ENCODE measurements at regions not wholly inside any gene's neighbourhood (a gene's known extent, or its start where the extent isn't known, plus 50 kb on each side); places are given as distances from the start of the nearest gene placed in this dataset.

DNA sequence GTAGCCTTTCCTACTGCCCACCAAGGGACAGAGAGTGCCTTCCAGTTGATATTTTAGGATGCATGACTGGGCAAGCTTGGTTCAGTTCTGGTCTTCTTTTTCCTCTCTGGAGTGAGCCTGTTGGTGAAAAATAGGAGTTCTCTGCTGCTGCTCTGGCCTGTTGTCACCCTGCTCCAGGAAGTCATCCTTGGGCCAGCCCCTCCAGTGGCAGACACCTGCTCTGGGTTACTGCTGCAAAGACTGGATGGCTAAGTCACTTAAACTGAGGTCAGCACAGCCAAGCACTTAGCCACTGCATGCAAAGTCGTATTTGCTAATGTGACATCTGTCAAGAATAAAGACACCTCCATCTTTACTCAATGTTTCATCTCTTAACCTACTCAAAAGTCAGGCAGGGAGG, 219.6 kb upstream of the ID2 start:
- no peak for TF ChIP-seq POLR2AphosphoS5 (IDR thresholded peaks at IDR 0.05; ENCODE audit: low read depth, low read length)
- no peak for TF ChIP-seq SIN3A (IDR thresholded peaks at IDR 0.05; ENCODE audit: borderline replicate concordance, insufficient read depth, low read length)
